H1 (cell line): ENCODE measurements at regions not wholly inside any gene's neighbourhood (a gene's known extent, or its start where the extent isn't known, plus 50 kb on each side); places are given as distances from the start of the nearest gene placed in this dataset.
A peak's percentile ranks its signal among the peaks of the same experiment; 100 is the strongest.

Experiments
- CTCF ChIA-PET: fragments of 300-600 bp; sonication (Branson Sonifier 250); formaldehyde crosslinking; loops from one replicate; lab custom pipeline; 2021; ENCODE audit not compliant: partially characterized antibody; lab: Charles Lee
- POLR2A ChIA-PET: fragments of 300-600 bp; sonication (Branson Sonifier 250); formaldehyde crosslinking; loops from one replicate; lab custom pipeline; 2021; ENCODE audit warnings: inconsistent platforms; ENCODE audit not compliant: partially characterized antibody; lab: Charles Lee
- DNase-seq, 2 experiments: peaks; one replicate each; pipeline versions ENCODE4 v3.0.0 to v3.0.0-alpha.2; 2010 to 2022; ENCODE audit warnings: low spot score in 2 of 2, low read depth in 1 of 2, mixed read lengths in 1 of 2
- FAIRE-seq: peaks from 2 replicates; lab custom pipeline; 2011; peaks lifted over from hg19 to GRCh38; lab: Jason Lieb, UNC
- H2AFZ ChIP-seq: 2 replicates; pipeline ENCODE4 v1.8.1; 2012; ENCODE audit warnings: low read length, inconsistent platforms
- H2AK5ac ChIP-seq: 2 replicates; pipeline ENCODE4 v1.6.1; 2013; ENCODE audit warnings: low read depth, low read length
- H2BK120ac ChIP-seq: replicated peaks from 2 replicates; pipeline ENCODE3; 2013; ENCODE audit warnings: low read depth, low read length, inconsistent platforms
- H2BK12ac ChIP-seq: 2 replicates; pipeline ENCODE4 v1.6.1; 2013; ENCODE audit warnings: low read depth, low read length
- H2BK15ac ChIP-seq: 2 replicates; pipeline ENCODE4 v1.6.1; 2013; ENCODE audit warnings: low read length
- H2BK20ac ChIP-seq: 2 replicates; pipeline ENCODE4 v1.6.1; 2013; ENCODE audit warnings: low read length
- H2BK5ac ChIP-seq: 2 replicates; pipeline ENCODE4 v1.6.1; 2013; ENCODE audit warnings: low read depth, low read length
- H3K14ac ChIP-seq: 2 replicates; pipeline ENCODE4 v1.6.1; 2013; ENCODE audit warnings: inconsistent platforms; ENCODE audit not compliant: insufficient read length
- H3K18ac ChIP-seq: 2 replicates; pipeline ENCODE4 v1.6.1; 2013; ENCODE audit warnings: low read length; ENCODE audit errors: extremely low read depth
- H3K23ac ChIP-seq: 2 replicates; pipeline ENCODE4 v1.6.1; 2013; ENCODE audit warnings: inconsistent platforms; ENCODE audit not compliant: insufficient read length
- H3K23me2 ChIP-seq: 2 replicates; pipeline ENCODE4 v1.6.1; 2013; ENCODE audit warnings: low read depth, low read length
- H3K27ac ChIP-seq: 2 replicates; pipeline ENCODE4 v1.6.1; 2011; ENCODE audit warnings: low read depth, low read length, inconsistent platforms
- H3K27me3 ChIP-seq, 4 experiments: replicated peaks in 1 of 4; 1 replicate in 1 of 4; 2 replicates in 3 of 4; pipeline versions ENCODE4 v1.6.1 to v1.8.1; 2011 to 2013; ENCODE audit warnings: low read length in 3 of 4, mild to moderate bottlenecking in 3 of 4, inconsistent platforms in 2 of 4, mixed read lengths in 2 of 4, moderate library complexity in 1 of 4; ENCODE audit not compliant: control insufficient read depth in 3 of 4, insufficient read depth in 3 of 4; ENCODE audit errors: extremely low read depth in 1 of 4
- H3K36me3 ChIP-seq, 4 experiments: 2 replicates each; pipeline versions ENCODE4 v1.6.1 to v1.8.1; 2011 to 2013; ENCODE audit warnings: mild to moderate bottlenecking in 4 of 4, low read length in 3 of 4, moderate library complexity in 2 of 4, control low read depth in 1 of 4, inconsistent platforms in 1 of 4; ENCODE audit not compliant: insufficient read depth in 4 of 4, control insufficient read depth in 2 of 4
- H3K4ac ChIP-seq: replicated peaks from 2 replicates; pipeline ENCODE3; 2013; ENCODE audit warnings: low read length, low read depth, mixed read lengths, inconsistent platforms; ENCODE audit not compliant: insufficient read length
- H3K4me1 ChIP-seq, 4 experiments: replicated peaks in 1 of 4; 1 replicate in 1 of 4; 2 replicates in 3 of 4; pipeline versions ENCODE4 v1.6.1 to v1.8.1; 2011 to 2013; ENCODE audit warnings: low read length in 3 of 4, inconsistent platforms in 2 of 4, mixed read lengths in 1 of 4; ENCODE audit not compliant: insufficient read depth in 4 of 4, control insufficient read depth in 3 of 4
- H3K4me2 ChIP-seq, 2 experiments: 2 replicates each; pipeline versions ENCODE4 v1.6.1 to v1.8.1; 2011 to 2013; ENCODE audit warnings: low read depth in 2 of 2, low read length in 2 of 2, control low read depth in 1 of 2, inconsistent platforms in 1 of 2, mild to moderate bottlenecking in 1 of 2; ENCODE audit not compliant: insufficient read depth in 1 of 2
- H3K4me3 ChIP-seq, 4 experiments: fragments of 200-600, 300-600 bp in 1 of 4; sonication (generic), shearing (Covaris generic), sonication (Bioruptor Twin) in 1 of 4; 2 replicates each; pipeline versions ENCODE4 v1.5.1 to v1.8.1; 2011 to 2016; ENCODE audit warnings: low read length in 4 of 4, low read depth in 3 of 4, control low read depth in 2 of 4, inconsistent platforms in 2 of 4, mild to moderate bottlenecking in 2 of 4, mixed read lengths in 1 of 4, moderate library complexity in 1 of 4; ENCODE audit not compliant: insufficient read depth in 2 of 4; ENCODE audit errors: extremely low read depth in 1 of 4
- H3K56ac ChIP-seq: replicated peaks from 2 replicates; pipeline ENCODE3; 2013; ENCODE audit warnings: low read depth, mild to moderate bottlenecking, mixed read lengths, low read length, inconsistent platforms; ENCODE audit not compliant: insufficient read length
- H3K79me1 ChIP-seq: 2 replicates; pipeline ENCODE4 v1.6.1; 2013; ENCODE audit warnings: low read depth, low read length, control low read depth
- H3K79me2 ChIP-seq, 2 experiments: 2 replicates each; pipeline versions ENCODE4 v1.6.1 to v1.8.1; 2012 to 2013; ENCODE audit warnings: low read length in 2 of 2, mild to moderate bottlenecking in 2 of 2, inconsistent platforms in 1 of 2; ENCODE audit not compliant: insufficient read depth in 2 of 2, control insufficient read depth in 1 of 2
- H3K9ac ChIP-seq, 4 experiments: replicated peaks in 1 of 4; 1 replicate in 1 of 4; 2 replicates in 3 of 4; pipeline versions ENCODE4 v1.6.1 to v1.8.1; 2011 to 2013; ENCODE audit warnings: low read depth in 3 of 4, low read length in 3 of 4, control low read depth in 2 of 4, mild to moderate bottlenecking in 2 of 4, moderate library complexity in 2 of 4, inconsistent platforms in 1 of 4; ENCODE audit errors: extremely low read depth in 1 of 4
- H3K9me3 ChIP-seq, 2 experiments: 2 replicates each; pipeline versions ENCODE4 v1.6.1 to v1.8.1; 2012 to 2013; ENCODE audit warnings: mild to moderate bottlenecking in 2 of 2, moderate library complexity in 2 of 2, control low read depth in 1 of 2, inconsistent platforms in 1 of 2, low read depth in 1 of 2, low read length in 1 of 2, mixed read lengths in 1 of 2; ENCODE audit not compliant: insufficient read depth in 2 of 2
- H4K20me1 ChIP-seq, 2 experiments: replicated peaks in 1 of 2; 2 replicates each; pipeline versions ENCODE3 to v1.8.1; 2011 to 2013; ENCODE audit warnings: inconsistent platforms in 2 of 2, low read length in 2 of 2, mild to moderate bottlenecking in 1 of 2; ENCODE audit not compliant: insufficient read depth in 2 of 2, control insufficient read depth in 1 of 2
- H4K5ac ChIP-seq: 2 replicates; pipeline ENCODE4 v1.6.1; 2013; ENCODE audit warnings: low read length, low read depth, mixed read lengths, inconsistent platforms; ENCODE audit not compliant: insufficient read length
- H4K8ac ChIP-seq: 2 replicates; pipeline ENCODE4 v1.8.0; 2013; ENCODE audit warnings: mild to moderate bottlenecking, moderate library complexity, low read length, inconsistent platforms; ENCODE audit not compliant: insufficient read depth; ENCODE audit errors: extremely low read depth
- H4K91ac ChIP-seq: replicated peaks from 2 replicates; pipeline ENCODE3; 2013; ENCODE audit warnings: low read length, mixed read lengths, inconsistent platforms; ENCODE audit not compliant: insufficient read length
- BRCA1 ChIP-seq: IDR thresholded peaks from 2 replicates; pipeline ENCODE4 v1.6.1; 2012; ENCODE audit warnings: low read depth, low read length, improper control_type of control experiment
- GTF2F1 ChIP-seq: IDR thresholded peaks from 2 replicates; pipeline ENCODE4 v1.6.1; 2012; ENCODE audit warnings: low read depth, low read length, improper control_type of control experiment, borderline replicate concordance
- HDAC2 ChIP-seq, 2 experiments: fragments of 300-600 bp in 1 of 2; sonication (generic) in 1 of 2; IDR thresholded peaks; 2 replicates each; pipeline ENCODE4 v1.6.1; 2011 to 2012; ENCODE audit warnings: low read depth in 2 of 2, low read length in 2 of 2, mild to moderate bottlenecking in 2 of 2, moderate library complexity in 2 of 2, borderline replicate concordance in 1 of 2, inconsistent platforms in 1 of 2
- PHF8 ChIP-seq: fragments of 200-600 bp; sonication (generic); conservative IDR thresholded peaks from 2 replicates; pipeline ENCODE4 v1.7.1; 2012; ENCODE audit warnings: low read depth, mild to moderate bottlenecking, inconsistent platforms, low read length, moderate library complexity
- SP4 ChIP-seq: IDR thresholded peaks from 2 replicates; pipeline ENCODE4 v1.6.1; 2012; ENCODE audit warnings: low read length, inconsistent platforms
- SUZ12 ChIP-seq: fragments of 200-600 bp; sonication (generic); IDR thresholded peaks from 2 replicates; pipeline ENCODE4 v1.6.1; 2012; ENCODE audit warnings: mild to moderate bottlenecking, inconsistent platforms, low read length, moderate library complexity, mixed read lengths
- YY1 ChIP-seq: IDR thresholded peaks from 2 replicates; pipeline ENCODE4 v1.6.1; 2011; ENCODE audit warnings: low read depth, mild to moderate bottlenecking, low read length
- WGBS, 2 experiments: shearing (Covaris generic) in 1 of 2; methylation state at CpG; one replicate each; pipeline versions ENCODE4 v1.1.6 to v1.1.7; 2013 to 2015; ENCODE audit warnings: low lambda C conversion rate in 2 of 2, mixed read lengths in 2 of 2, inconsistent platforms in 1 of 2, low coverage in 1 of 2, missing lambda C conversion rate in 1 of 2; ENCODE audit not compliant: insufficient replicate concordance in 2 of 2, insufficient coverage in 1 of 2, insufficient read length in 1 of 2; ENCODE audit errors: extremely low coverage in 1 of 2, missing lambda C conversion rate in 1 of 2; 5-methylcytosine and 5-hydroxymethylcytosine counted together

DNA sequence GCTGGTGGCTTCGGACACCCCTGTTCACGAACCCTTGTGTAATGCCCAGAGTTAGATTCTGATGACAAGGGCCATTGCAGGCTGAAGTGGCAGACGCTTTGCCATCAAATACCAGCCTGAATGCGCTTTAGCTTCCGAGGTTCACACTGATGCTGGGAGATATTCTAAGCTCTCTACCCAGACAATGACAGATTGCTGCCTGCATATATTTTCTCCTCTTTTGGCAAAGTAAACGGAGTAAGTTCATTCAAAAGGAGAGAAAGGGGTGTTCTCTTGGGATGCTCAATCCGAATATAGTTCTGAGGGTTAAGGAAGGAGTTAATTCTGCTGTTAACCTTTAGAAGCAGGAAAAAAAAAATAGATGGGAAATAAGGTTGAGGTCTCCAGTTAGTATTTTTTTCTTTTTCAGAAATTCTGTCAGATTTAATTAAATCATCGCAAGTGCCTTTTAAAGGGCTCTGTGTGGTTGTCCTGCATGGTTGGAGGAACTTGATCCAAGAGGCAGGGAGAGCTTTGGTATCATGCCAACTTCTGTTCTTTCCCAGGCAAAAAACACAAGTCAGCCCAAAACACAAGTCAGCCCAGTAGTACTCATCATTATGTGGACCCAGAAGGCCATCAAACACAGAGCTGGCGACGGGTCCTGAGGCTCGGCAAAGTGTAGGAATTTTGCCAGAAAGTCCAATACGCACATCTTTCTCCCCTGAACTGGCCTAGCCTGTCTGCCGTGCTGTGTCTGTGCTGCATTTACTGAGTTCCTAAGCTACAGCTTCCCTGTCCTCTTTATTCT, 70.9 kb upstream of the ST8SIA2 start:
- Histone ChIP-seq H3K79me1 (no peaks in the 10 kb centered on the region), H3K27me3 (no peaks in the 10 kb centered on the region; a peak in 1 of 7 replicates), H3K4me1 (0 out of 7 replicates have a peak, but pooled peaks cover 0 to 3% (median 0%) of the 10 kb centered on the region in 4 experiments), H3K36me3 (no peaks in the 10 kb centered on the region), H4K91ac (no peak overlapping the region), H4K20me1 (no peaks in the 10 kb centered on the region), H3K56ac (no peak overlapping the region), H2BK20ac (no peak overlapping the region), H4K5ac (no peak overlapping the region), H3K27ac (no peak overlapping the region), H2BK12ac (no peak overlapping the region), H2BK120ac (no peak overlapping the region), H3K9ac (no peak overlapping the region), H3K4me3 (no peak overlapping the region), H3K23me2 (no peaks in the 10 kb centered on the region), H4K8ac (no peak overlapping the region), H3K4ac (no peak overlapping the region), H2AK5ac (no peak overlapping the region), H2BK5ac (no peak overlapping the region), H3K79me2 (no peaks in the 10 kb centered on the region), H3K9me3 (no peaks in the 10 kb centered on the region), H3K14ac (no peak overlapping the region), H2AFZ (peak overlapping the region; percentile 57; the same call in 1 of the 2 replicates), H2BK15ac (no peak overlapping the region), H3K18ac (no peak overlapping the region), H3K23ac (no peak overlapping the region), H3K4me2 (no peak overlapping the region)
- 82% methylated on average over 13 of the region's 13 CpGs; no CpG with 5 or more reads in 1 of the 2 experiments for WGBS, 2 experiments
- FAIRE-seq = no peak
- POLR2A ChIA-PET = no interaction called here
- CTCF ChIA-PET = interaction anchor here (0.8 to 1.3 kb wide), 3 partner anchors 23 to 231 kb away, joined by 3 read pairs; no protein-coding TSS in a partner anchor
- TF ChIP-seq YY1 (no peak), GTF2F1 (no peak), HDAC2 (IDR thresholded peaks at IDR 0.05; ENCODE audit: borderline replicate concordance in 1 of 2, low read depth in 2 of 2, low read length in 2 of 2) (no peak), SUZ12 (no peak), SP4 (no peak), PHF8 (no peak), BRCA1 (no peak)
- no peak for DNase-seq
